ENCODE measurements at regions not wholly inside any gene's neighbourhood (a gene's known extent, or its start where the extent isn't known, plus 50 kb on each side); places are given as distances from the start of the nearest gene placed in this dataset.

- no peak for DNase-seq
Measured at GRCh38 chr4:19694812-19695211, 556.9 kb upstream of the SLIT2 start.

DNA sequence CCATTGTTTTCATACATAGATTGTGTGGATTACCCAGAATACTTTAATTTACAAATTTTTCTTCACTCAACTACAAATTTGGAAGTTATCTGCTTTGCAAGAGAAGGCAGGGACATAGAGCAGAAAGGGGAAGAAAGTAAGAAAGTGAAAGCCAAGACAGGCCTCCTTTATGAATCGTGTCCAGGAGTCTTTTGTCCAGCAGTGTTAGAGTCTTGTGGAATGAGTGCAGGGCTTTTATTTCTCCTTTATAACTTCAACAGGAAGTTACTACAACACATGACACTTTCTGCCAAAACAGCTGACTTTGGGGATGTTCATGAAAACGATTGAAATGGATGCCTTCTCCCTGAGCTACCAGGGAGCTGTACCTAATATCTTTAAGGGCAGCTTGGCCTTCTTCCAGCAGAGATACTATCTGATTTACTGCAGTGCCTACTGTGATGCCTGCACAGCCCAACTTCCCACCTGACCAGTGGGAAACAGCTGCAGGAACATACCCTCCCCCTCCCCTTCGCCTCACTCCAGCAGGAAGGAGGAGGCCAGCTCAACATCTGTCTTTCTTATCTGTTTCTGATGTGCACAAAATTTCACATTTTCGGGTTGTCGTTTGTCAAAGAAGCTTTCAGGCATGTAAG is 557.7 kb upstream of the SLIT2 start:
- DNase-seq, result no peak

GRCh38 chr4:19689511-19689910 is 562.2 kb upstream of the SLIT2 start:
- DNase-seq, result no peak

DNA sequence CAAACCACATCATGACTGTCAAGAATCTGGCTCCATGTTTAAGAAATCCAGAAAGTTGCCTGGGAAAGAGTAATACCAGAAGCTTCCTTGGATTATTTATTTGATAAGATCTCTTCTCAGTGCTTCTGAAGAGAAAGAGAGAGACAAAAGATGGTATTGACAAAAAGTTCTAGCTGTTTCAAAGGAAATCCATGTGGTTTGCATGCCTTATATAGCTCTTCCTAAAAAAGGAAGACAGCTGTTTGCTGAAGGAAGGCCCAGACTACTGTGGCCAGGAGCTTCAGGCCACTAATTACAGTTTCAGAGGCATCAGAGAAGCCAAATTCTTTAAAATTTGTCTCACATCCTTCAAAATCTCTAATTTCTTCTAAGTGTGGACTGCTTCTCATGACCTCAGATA is 565.2 kb upstream of the SLIT2 start:
- no peak for DNase-seq

DNA sequence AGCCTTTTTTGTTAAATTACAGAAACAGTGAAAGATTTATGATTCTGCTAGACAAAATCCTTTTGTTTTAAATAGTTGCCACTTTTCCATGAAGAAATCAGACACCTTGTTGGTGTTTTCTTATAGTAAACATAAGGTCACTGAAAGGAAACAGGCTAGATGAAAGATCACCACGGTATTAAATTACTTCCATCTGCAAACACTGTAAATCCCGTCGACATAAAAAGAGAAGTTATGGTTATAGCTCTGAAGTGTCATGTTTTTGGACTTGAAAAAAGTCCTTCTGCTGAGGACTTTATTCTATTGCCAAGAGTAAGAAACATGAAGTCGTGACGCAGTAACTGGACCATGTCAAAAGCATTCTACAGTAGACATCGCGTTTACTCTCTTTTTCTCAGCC is 567.6 kb upstream of the SLIT2 start:
- no peak for DNase-seq

- no peak for DNase-seq
Measured at GRCh38 chr4:19683426-19683825, 568.3 kb upstream of the SLIT2 start.

GRCh38 chr4:19677211-19677610 is 574.5 kb upstream of the SLIT2 start:
- DNase-seq, result no peak

DNA sequence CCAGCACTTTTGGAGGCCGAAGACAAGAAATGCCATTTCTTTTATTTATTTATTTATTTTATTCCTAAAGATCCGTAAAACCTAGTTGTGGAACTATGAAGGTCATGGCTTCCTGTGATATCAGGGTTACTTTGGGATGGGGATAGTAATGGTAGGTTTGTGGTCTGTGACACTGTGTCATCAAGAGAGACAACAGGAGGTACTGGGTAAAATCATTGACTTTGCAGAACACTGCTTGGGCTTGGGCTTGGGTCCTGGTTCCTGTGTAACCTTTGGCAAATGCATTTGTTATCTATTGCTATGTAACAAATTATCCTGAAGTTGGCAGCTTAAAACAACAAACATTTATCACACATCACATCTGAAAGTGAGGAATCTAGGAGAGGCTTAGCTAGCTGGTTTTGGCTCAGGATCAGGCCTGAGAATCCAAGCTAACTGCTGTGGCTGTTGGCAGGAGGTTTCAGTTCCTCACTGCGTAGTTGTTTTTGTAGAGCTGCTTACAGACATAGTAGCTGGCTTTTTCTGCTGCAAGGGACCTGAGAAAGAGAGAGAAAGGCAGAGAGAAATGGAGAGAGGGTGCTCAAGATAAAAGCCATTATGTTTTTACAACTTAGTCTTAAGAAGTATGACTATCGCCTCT is 576.4 kb upstream of the SLIT2 start:
- no peak for DNase-seq

- DNase-seq, result no peak
Measured at GRCh38 chr4:19659101-19659500, 592.6 kb upstream of the SLIT2 start.

DNA sequence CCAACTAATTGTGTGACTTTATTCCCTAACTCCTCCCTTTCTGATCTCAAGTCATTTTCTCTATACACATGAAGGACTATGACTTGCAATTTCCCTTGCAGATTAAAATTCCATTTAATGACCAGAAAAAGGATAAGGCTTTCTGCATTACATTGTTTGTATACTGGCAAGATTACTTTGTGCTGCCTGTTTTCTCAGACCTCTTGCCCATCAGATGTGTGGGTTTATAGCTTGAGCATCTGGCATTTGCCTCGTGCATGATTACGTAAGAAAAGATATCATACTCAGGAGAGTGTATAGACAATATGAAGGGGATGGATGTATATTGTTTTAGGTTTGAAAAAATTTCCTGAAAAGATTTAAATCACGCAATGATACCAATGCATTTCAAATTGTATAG is 593.8 kb upstream of the SLIT2 start:
- no peak for DNase-seq

GRCh38 chr4:19655666-19656065 is 596.0 kb upstream of the SLIT2 start:
- DNase-seq, result no peak

DNA sequence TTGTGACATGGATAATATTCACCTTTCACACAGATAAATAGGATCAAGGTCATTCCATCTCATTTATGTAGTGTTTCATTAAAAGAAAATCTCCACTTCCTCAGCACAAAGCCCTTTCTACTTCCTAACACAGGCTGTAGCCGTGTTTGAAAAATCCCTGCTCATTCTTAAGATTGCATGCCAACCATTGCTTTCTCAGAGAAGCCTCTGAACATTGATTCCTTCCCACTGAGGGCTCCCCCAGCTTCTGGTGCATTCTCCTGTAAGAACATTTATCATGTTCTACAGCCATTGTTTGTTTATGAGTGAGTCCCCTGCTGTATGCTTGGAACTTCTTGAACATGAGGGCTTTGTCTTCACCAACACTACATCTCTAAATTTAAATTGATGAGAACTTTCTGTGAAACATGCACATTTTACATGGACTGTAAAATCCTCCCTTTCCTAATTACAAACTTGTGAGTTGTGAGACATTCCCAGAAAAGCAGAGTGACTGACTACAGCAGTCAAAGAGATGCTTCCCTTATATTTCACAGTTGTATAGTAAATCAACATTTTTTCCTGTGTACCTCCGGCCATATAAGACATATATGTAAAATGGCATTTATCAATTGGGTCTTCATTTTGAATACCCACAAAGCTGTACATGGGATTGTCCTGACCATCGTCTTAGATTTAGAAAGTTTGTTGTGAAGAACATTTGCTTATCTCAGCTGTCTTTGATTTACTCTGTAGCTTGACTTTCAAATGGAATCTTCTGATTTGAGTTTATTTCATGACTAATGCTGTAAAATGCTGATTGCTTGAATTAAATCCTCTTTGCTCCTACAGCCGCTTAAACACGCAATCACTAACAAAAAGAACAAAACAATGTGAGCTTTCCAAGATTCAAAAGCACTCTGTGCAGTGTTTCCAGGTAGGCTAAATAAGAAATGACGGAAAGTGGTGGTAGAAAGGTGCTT is 600.5 kb upstream of the SLIT2 start:
- no peak for DNase-seq

DNA sequence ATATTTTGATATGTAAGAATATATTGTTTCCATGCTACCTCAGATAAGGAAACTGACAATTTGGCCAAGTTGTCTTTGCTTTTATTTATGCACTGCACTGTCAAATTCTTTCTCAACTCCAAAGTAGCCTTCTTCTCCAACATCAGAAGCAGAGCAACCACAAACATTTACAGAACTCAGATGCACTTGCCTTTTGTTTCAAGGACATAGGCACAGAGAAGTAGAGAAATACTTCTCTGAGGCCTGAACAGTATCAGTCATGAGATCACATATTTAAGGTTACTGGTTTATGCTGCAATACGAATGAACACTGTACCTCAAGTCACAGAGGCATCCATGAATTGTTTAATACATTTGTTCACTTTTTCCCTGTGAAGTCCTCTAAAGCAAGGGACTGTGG is 606.1 kb upstream of the SLIT2 start:
- no peak for DNase-seq

DNA sequence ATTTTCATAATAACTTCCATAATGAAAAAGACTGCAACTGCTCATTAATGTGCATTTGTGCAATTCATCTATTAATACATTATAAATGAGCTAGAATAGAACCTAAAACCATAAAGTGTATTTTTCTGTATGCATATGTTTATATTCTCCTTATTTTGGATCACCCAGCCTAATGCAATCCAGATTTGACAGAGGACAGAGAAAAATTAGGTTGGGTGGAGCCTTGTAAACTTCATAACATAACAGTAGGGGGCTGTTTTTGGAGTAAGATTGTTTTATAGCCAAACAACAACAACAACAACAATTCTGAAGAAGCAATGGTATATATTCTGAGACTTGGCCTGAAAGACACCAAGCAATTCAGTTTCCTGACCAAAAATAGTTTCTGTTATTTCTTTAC is 615.3 kb upstream of the SLIT2 start:
- DNase-seq, result no peak

- DNase-seq, result no peak
Measured at GRCh38 chr4:19631814-19632213, 619.9 kb upstream of the SLIT2 start.

- no peak for DNase-seq
Measured at GRCh38 chr4:19623866-19624265, 627.8 kb upstream of the SLIT2 start.

GRCh38 chr4:19615086-19615689 is 636.5 kb upstream of the SLIT2 start:
- no peak for DNase-seq

DNA sequence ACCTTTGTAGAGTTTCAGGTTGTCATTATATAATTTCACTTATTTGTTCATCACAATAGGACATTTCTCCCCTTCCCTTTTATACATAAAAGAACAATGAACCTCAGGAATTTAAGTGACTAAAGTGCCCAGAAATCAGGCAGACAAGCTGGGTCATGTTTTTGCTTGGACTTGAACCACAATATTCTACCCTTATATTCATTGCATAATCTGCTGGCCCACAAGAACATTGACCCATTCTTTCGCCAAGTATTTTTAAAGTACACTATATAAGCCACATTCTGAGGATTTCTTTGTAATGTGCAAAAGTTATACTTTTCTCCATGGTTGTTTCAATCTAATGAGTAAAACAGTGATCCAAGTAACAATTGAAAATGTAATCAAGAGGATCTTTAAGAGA is 637.5 kb upstream of the SLIT2 start:
- no peak for DNase-seq

DNA sequence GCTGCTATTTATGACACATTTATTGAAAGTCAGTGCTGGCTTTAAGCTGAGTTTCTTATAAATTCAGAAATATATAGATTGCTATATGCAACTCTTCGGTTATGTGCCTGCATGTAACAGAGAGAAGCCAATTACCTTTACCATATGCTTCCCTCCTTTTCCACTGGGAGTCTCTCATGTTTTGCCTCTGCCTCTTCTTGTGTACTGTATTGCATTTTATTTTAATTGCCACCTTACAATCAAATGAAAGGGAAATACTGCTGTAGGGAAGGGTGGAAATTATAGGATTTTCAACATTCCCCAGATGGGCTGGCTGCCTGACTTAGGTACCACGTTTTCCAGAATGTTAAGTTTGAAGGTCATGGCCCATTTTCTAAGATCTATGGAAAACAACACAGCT is 655.4 kb upstream of the SLIT2 start:
- DNase-seq, result no peak

DNA sequence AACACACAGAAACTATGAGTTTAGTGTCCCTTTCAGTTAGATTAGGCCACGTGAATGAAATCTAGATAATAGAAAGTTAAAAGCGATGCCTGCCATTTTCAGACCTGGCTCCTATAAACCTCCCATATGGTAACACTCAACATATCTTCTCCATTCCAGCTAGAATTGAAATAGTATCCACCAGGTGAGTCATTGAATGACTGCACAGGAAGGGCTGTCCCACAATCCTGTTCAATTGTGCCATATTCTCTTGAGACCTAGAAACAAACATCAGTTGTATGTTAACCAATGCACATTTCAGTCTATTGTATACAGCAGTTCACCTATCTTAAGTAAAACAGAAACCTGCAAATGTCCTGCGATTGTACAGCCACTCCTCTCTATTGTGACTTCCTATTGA is 659.3 kb upstream of the SLIT2 start:
- DNase-seq, result no peak

- DNase-seq, result no peak
Measured at GRCh38 chr4:19583827-19584569, 667.7 kb upstream of the SLIT2 start.

- no peak for DNase-seq
Measured at GRCh38 chr4:19580095-19580494, 671.6 kb upstream of the SLIT2 start.

DNA sequence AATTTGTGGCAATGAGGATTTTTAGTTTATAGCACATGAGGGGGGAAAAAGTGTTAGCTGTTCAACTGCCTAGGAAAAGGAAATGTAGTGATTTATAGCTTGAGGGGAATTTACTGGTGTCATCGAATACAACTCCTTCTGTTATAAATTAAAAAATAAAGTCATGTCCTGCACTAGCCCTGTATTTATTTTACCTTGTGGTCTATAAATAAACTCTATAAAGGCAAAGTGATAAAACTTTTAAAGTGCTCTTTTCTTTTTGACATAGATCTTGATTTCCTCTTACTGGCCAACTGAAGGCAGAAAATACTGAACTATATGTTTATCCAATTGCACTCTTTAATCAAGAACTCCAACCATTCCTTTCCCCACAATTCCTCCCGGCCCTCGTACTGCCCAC is 672.1 kb upstream of the SLIT2 start:
- no peak for DNase-seq
